Liver (tissue), 8 donors: ENCODE measurements at regions not wholly inside any gene's neighbourhood (a gene's known extent, or its start where the extent isn't known, plus 50 kb on each side); places are given as distances from the start of the nearest gene placed in this dataset.

Experiments
- DNase-seq: peaks from one replicate; pipeline ENCODE4 v3.0.0-alpha.2; 2017; ENCODE audit warnings: low spot score
- H3K27ac ChIP-seq, 2 donors: one replicate each; pipeline ENCODE4 v1.7.0; 2013; ENCODE audit warnings: inconsistent platforms in 2 of 2, low read length in 2 of 2, control low read depth in 1 of 2, low read depth in 1 of 2, mild to moderate bottlenecking in 1 of 2
- H3K27me3 ChIP-seq, 4 donors: one replicate each; pipeline versions ENCODE4 v1.6.1 to v1.7.0; 2013; ENCODE audit warnings: low read length in 3 of 4, inconsistent platforms in 1 of 4, mild to moderate bottlenecking in 1 of 4, moderate library complexity in 1 of 4; ENCODE audit not compliant: control insufficient read depth in 4 of 4, insufficient read depth in 4 of 4
- H3K36me3 ChIP-seq, 4 donors: one replicate each; pipeline versions ENCODE4 v1.6.1 to v1.7.0; 2013; ENCODE audit warnings: low read length in 3 of 4, mild to moderate bottlenecking in 3 of 4, low read depth in 1 of 4, moderate library complexity in 1 of 4; ENCODE audit not compliant: control insufficient read depth in 4 of 4, insufficient read depth in 3 of 4
- H3K4me1 ChIP-seq, 4 donors: one replicate each; pipeline versions ENCODE4 v1.6.1 to v1.7.0; 2013; ENCODE audit warnings: low read length in 3 of 4, mild to moderate bottlenecking in 3 of 4, moderate library complexity in 1 of 4; ENCODE audit not compliant: control insufficient read depth in 4 of 4, insufficient read depth in 4 of 4
- H3K4me3 ChIP-seq, 3 donors: one replicate each; pipeline versions ENCODE4 v1.6.1 to v1.7.0; 2013; ENCODE audit warnings: low read length in 3 of 3, control low read depth in 1 of 3, low read depth in 1 of 3, mild to moderate bottlenecking in 1 of 3
- H3K9ac ChIP-seq, 2 donors: one replicate each; pipeline ENCODE4 v1.7.0; 2013; ENCODE audit warnings: low read length in 2 of 2, mild to moderate bottlenecking in 2 of 2, moderate library complexity in 2 of 2, control low read depth in 1 of 2, low read depth in 1 of 2
- H3K9me3 ChIP-seq, 4 donors: one replicate each; pipeline versions ENCODE4 v1.6.1 to v1.7.0; 2013; ENCODE audit warnings: low read length in 3 of 4; ENCODE audit not compliant: control insufficient read depth in 4 of 4
- ATF3 ChIP-seq: IDR thresholded peaks from 2 replicates; pipeline ENCODE4 v1.6.1; 2016; ENCODE audit warnings: antibody characterized with exemption
- CTCF ChIP-seq: fragments of 150-350 bp; IDR thresholded peaks from 2 replicates; pipeline ENCODE4 v1.5.1; 2017; ENCODE audit warnings: improper control_type of control experiment, low read depth, low read length; ENCODE audit not compliant: missing input control
- EGR1 ChIP-seq, 2 donors: IDR thresholded peaks; 2 replicates each; pipeline ENCODE4 v1.6.1; 2016 to 2018; ENCODE audit warnings: antibody characterized with exemption in 2 of 2, low read depth in 2 of 2
- FOXA1 ChIP-seq: IDR thresholded peaks from 2 replicates; pipeline ENCODE4 v1.6.1; 2016; ENCODE audit warnings: antibody characterized with exemption
- FOXA2 ChIP-seq: IDR thresholded peaks from 2 replicates; pipeline ENCODE4 v1.6.1; 2016; ENCODE audit warnings: antibody characterized with exemption
- GABPA ChIP-seq, 2 donors: IDR thresholded peaks in 1 of 2; conservative IDR thresholded peaks in 1 of 2; 2 replicates each; pipeline ENCODE4 v1.6.1; 2016; ENCODE audit warnings: antibody characterized with exemption in 2 of 2, mild to moderate bottlenecking in 1 of 2, moderate library complexity in 1 of 2
- HNF4A ChIP-seq, 2 donors: conservative IDR thresholded peaks; 2 replicates each; pipeline ENCODE4 v1.6.1; 2016; ENCODE audit warnings: antibody characterized with exemption in 2 of 2, mild to moderate bottlenecking in 2 of 2
- HNF4G ChIP-seq: IDR thresholded peaks from 2 replicates; pipeline ENCODE4 v1.6.1; 2016; ENCODE audit warnings: antibody characterized with exemption
- JUND ChIP-seq, 2 donors: IDR thresholded peaks; 2 replicates each; pipeline ENCODE4 v1.6.1; 2016; ENCODE audit warnings: antibody characterized with exemption in 2 of 2
- NR2F2 ChIP-seq: IDR thresholded peaks from 2 replicates; pipeline ENCODE4 v1.6.1; 2016; ENCODE audit warnings: antibody characterized with exemption
- RAD21 ChIP-seq, 2 donors: IDR thresholded peaks; 2 replicates each; pipeline ENCODE4 v1.6.1; 2016; ENCODE audit warnings: antibody characterized with exemption in 2 of 2, mild to moderate bottlenecking in 2 of 2
- REST ChIP-seq: IDR thresholded peaks from 2 replicates; pipeline ENCODE4 v1.6.1; 2016; ENCODE audit warnings: antibody characterized with exemption, mild to moderate bottlenecking
- RXRA ChIP-seq, 2 donors: IDR thresholded peaks; 2 replicates each; pipeline ENCODE4 v1.6.1; 2017 to 2018; ENCODE audit warnings: antibody characterized with exemption in 2 of 2, mild to moderate bottlenecking in 1 of 2
- SP1 ChIP-seq: IDR thresholded peaks from 2 replicates; pipeline ENCODE4 v1.6.1; 2018; ENCODE audit warnings: antibody characterized with exemption, mild to moderate bottlenecking
- YY1 ChIP-seq: IDR thresholded peaks from 2 replicates; pipeline ENCODE4 v1.6.1; 2016; ENCODE audit warnings: antibody characterized with exemption, mild to moderate bottlenecking
- ZBTB33 ChIP-seq: IDR thresholded peaks from 2 replicates; pipeline ENCODE4 v1.6.1; 2016; ENCODE audit warnings: antibody characterized with exemption
- WGBS: extraction: QIAGEN DNeasy Blood & Tissue Kit; methylation state at CpG from one replicate; pipeline ENCODE4 v1.1.7; 2013; 5-methylcytosine and 5-hydroxymethylcytosine counted together
- donor health status: healthy.
- donor health status: healthy.
- donor health status: healthy.
- donor health status: healthy.
- donor health status: healthy.

- no peak overlapping the region for H3K27ac ChIP-seq
- H3K4me3 ChIP-seq, result no peak overlapping the region
- no peak for DNase-seq
- H3K36me3 ChIP-seq, result no peaks in the 10 kb centered on the region
- no peak overlapping the region for H3K9ac ChIP-seq
- H3K27me3 ChIP-seq, result no peaks in the 10 kb centered on the region
- H3K9me3 ChIP-seq, result no peaks in the 10 kb centered on the region
- WGBS, result 83% methylated on average over 2 of the region's 2 CpGs
- no peaks in the 10 kb centered on the region for H3K4me1 ChIP-seq
- TF ChIP-seq ZBTB33 (no peak), YY1 (no peak), NR2F2 (no peak), ATF3 (no peak), RXRA (IDR thresholded peaks at IDR 0.05) (no peak), FOXA1 (no peak), HNF4G (no peak), SP1 (no peak), RAD21 (IDR thresholded peaks at IDR 0.05) (no peak)
Observed at GRCh38 chr1:98002288-98002687, 81.5 kb upstream of the DPYD start.

GRCh38 chr1:98001764-98002163 is 80.9 kb upstream of the DPYD start:
- no peak for DNase-seq
- Histone ChIP-seq H3K4me3 (no peak overlapping the region), H3K4me1 (no peaks in the 10 kb centered on the region), H3K27ac (no peak overlapping the region), H3K36me3 (no peaks in the 10 kb centered on the region), H3K27me3 (no peaks in the 10 kb centered on the region), H3K9ac (no peak overlapping the region), H3K9me3 (no peaks in the 10 kb centered on the region)
- WGBS, result 95% methylated on average over 1 of the region's 1 CpG
- TF ChIP-seq HNF4A (conservative IDR thresholded peaks at IDR 0.05) (peak; percentile 13 to 57), REST (no peak), JUND (IDR thresholded peaks at IDR 0.05) (no peak), RAD21 (IDR thresholded peaks at IDR 0.05) (peak; percentile 38 to 63)

GRCh38 chr1:97999320-97999719 is 78.5 kb upstream of the DPYD start:
- Histone ChIP-seq H3K4me3 (no peak overlapping the region), H3K36me3 (no peaks in the 10 kb centered on the region), H3K27me3 (no peaks in the 10 kb centered on the region), H3K9ac (no peak overlapping the region), H3K4me1 (no peaks in the 10 kb centered on the region), H3K9me3 (no peaks in the 10 kb centered on the region), H3K27ac (no peak overlapping the region)
- no peak for TF ChIP-seq EGR1 (IDR thresholded peaks at IDR 0.05; ENCODE audit: low read depth in 2 of 2)
- TF ChIP-seq JUND (IDR thresholded peaks at IDR 0.05), result no peak
- TF ChIP-seq CTCF, result no peak
- no peak for TF ChIP-seq FOXA1
- TF ChIP-seq HNF4A (conservative IDR thresholded peaks at IDR 0.05), result no peak
- no peak for TF ChIP-seq RXRA (IDR thresholded peaks at IDR 0.05)
- no peak for TF ChIP-seq GABPA (IDR thresholded peaks at IDR 0.05 in 1 of 2, conservative IDR thresholded peaks at IDR 0.05 in 1 of 2)
- TF ChIP-seq FOXA2, result no peak
- TF ChIP-seq YY1, result no peak
- no peak for DNase-seq
- WGBS, result 79% methylated on average over 1 of the region's 1 CpG
